GM12873 (cell line): ENCODE measurements at regions not wholly inside any gene's neighbourhood (a gene's known extent, or its start where the extent isn't known, plus 50 kb on each side); places are given as distances from the start of the nearest gene placed in this dataset.

Source experiments
- TF ChIP-seq, protein P1 (sequence below): IDR thresholded peaks from 2 replicates; pipeline ENCODE4 v1.5.1; 2012; ENCODE audit warnings: low read depth, mild to moderate bottlenecking, moderate library complexity, low read length, control low read depth; ENCODE audit not compliant: insufficient read depth; ENCODE audit errors: missing control alignments

DNA sequence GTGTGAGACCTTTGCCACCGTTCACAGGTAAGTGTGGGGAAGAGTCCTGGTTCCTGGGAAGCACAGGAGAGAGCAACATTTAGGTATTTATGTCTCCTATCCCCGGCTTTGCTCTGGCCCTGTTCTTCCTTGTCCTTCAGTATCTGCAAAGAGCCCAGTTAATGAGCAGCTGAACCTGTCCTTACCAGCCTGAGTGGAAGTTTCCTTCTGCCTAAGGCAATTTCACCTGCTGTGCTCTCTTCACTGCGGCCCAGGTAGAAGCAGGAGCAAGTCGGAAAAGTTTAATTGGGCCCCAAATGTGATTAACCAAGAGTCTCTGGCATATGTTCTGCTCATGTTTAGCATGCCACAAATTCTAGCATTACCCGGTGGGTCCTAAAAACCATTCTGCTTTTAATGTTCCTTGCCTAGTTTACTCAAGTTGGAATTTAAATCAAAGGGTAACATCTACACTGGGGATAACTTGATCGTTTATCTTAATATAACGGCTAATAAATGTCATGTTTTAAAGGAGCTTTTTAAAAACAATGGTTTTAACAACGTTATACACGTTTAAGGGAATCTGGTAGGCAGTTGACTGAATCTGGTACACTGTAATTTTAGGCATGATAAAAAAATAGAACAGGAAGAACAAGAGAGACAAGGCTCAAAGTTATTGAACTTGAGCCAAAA is 817.1 kb downstream of the TYW1 start:
- TF ChIP-seq, protein P1, sequence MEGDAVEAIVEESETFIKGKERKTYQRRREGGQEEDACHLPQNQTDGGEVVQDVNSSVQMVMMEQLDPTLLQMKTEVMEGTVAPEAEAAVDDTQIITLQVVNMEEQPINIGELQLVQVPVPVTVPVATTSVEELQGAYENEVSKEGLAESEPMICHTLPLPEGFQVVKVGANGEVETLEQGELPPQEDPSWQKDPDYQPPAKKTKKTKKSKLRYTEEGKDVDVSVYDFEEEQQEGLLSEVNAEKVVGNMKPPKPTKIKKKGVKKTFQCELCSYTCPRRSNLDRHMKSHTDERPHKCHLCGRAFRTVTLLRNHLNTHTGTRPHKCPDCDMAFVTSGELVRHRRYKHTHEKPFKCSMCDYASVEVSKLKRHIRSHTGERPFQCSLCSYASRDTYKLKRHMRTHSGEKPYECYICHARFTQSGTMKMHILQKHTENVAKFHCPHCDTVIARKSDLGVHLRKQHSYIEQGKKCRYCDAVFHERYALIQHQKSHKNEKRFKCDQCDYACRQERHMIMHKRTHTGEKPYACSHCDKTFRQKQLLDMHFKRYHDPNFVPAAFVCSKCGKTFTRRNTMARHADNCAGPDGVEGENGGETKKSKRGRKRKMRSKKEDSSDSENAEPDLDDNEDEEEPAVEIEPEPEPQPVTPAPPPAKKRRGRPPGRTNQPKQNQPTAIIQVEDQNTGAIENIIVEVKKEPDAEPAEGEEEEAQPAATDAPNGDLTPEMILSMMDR = no peak

DNA sequence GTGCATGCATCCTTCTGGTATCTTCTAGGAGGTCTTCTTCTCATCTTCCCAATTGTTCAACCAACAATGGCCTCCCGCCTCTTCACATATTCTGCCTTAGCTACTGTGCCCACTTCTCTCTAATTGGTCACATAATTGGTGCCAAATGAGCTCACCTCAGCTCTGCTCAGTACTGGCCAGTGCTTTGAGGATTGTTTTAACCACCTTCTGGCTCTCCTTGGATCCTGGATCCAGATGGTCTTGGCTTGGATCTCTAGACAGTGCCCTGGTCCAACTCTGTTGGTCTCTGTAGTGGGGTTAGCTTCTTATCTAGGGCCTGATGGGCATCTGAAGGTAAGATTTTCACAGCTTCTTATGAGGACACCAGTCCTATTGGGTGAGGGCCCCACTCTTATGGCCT is 820.8 kb downstream of the TYW1 start:
- TF ChIP-seq, protein P1 = no peak

- TF ChIP-seq, protein P1 = no peak
These were observed 824.5 kb downstream of the TYW1 start for GRCh38 chr7:67821116-67821515.

DNA sequence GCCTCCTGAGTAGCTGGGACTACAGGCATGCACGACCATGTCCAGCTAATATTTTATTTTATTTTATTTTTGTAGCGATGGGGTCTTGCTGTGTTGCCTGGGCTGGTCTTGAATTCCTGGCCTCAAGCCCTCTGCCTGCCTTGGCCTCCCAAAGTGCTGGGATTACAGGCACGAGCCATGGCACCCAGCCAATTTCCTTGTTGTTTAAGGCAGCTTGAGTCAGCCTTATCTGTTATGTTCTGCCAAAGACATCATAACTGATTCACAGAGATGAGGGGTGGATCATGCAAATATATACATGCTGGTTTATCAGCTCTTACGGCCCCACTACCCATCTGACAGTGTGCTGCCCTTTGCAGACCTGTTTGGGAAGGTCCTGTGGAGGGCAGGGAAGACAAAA is 826.7 kb downstream of the TYW1 start:
- TF ChIP-seq, protein P1 = no peak

- TF ChIP-seq, protein P1 = no peak
These were observed 828.7 kb downstream of the TYW1 start for GRCh38 chr7:67825356-67825755.

DNA sequence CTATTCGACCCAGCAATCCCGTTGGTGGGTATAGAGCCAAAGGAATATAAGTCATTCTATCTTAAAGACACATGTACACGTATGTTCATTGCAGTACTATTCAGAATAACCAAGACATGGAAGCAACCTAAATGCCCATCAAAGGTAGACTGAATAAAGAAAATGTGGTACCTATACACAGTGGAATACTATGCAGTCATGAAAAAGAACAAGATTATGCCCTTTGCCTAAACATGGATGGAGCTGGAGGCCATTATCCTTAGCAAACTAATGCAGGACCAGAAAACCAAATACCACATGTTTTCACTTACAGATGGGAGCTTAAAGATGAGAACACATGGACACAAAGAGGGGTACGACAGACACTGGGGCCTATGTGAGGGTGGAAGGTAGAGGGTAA is 845.3 kb downstream of the TYW1 start:
- TF ChIP-seq, protein P1 = no peak

DNA sequence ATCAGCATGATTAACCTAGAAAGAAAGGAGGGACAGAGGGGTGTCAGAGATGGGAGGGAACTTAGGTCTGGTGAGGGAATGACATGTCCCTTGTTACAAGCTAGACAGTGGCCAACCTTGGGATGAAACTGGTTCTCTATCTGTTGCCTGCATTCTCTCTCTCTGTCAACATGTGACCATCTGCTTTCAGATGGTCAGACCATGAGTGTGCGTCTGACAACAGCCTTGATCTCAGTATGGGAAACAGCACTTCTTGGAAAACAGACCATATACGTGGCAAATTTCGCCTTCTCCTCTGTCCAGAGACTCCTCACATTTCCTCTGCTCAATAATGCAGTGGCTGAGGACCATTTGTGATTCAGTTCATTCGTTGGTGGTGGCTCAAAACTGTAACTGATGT is 845.9 kb downstream of the TYW1 start:
- TF ChIP-seq, protein P1 = no peak
